OCI-LY3 (cell line): ENCODE measurements at regions not wholly inside any gene's neighbourhood (a gene's known extent, or its start where the extent isn't known, plus 50 kb on each side); places are given as distances from the start of the nearest gene placed in this dataset.

ENCODE experiments used
- H2AFZ ChIP-seq: fragments of 200-600, 300-600 bp; shearing (Covaris generic); 2 replicates; pipeline ENCODE4 v1.6.0; 2014; ENCODE audit warnings: antibody characterized with exemption, low read depth, low read length
- H3K27ac ChIP-seq: fragments of 200-600, 300-600 bp; sonication (generic); 2 replicates; pipeline ENCODE4 v1.5.1; 2014; ENCODE audit warnings: mild to moderate bottlenecking, low read length, moderate library complexity, mixed read lengths
- H3K27me3 ChIP-seq: fragments of 200-600, 300-600 bp; sonication (generic); 2 replicates; pipeline ENCODE4 v1.6.1; 2014; ENCODE audit warnings: low read depth, low read length, mixed read lengths
- H3K36me3 ChIP-seq: fragments of 200-600, 300-600 bp; sonication (generic); replicated peaks from 2 replicates; pipeline ENCODE3; 2014; ENCODE audit warnings: low read depth, low read length, mixed read lengths
- H3K4me1 ChIP-seq: fragments of 300-600, 200-600 bp; sonication (generic); 2 replicates; pipeline ENCODE4 v1.6.1; 2014; ENCODE audit warnings: low read length, mixed read lengths
- H3K4me2 ChIP-seq: fragments of 200-600, 300-600 bp; sonication (generic); 2 replicates; pipeline ENCODE4 v1.6.1; 2014; ENCODE audit warnings: low read length, mixed read lengths
- H3K4me3 ChIP-seq: fragments of 300-600, 200-600 bp; sonication (generic); 2 replicates; pipeline ENCODE4 v1.5.1; 2014; ENCODE audit warnings: antibody characterized with exemption, mild to moderate bottlenecking, low read length, moderate library complexity
- H3K79me2 ChIP-seq: fragments of 300-600, 200-600 bp; shearing (Covaris generic); 2 replicates; pipeline ENCODE4 v1.6.1; 2014; ENCODE audit warnings: mild to moderate bottlenecking, low read length, mixed read lengths
- H3K9ac ChIP-seq: fragments of 300-600, 200-600 bp; shearing (Covaris generic); 2 replicates; pipeline ENCODE4 v1.6.0; 2014; ENCODE audit warnings: mild to moderate bottlenecking, low read length, moderate library complexity
- H3K9me3 ChIP-seq: fragments of 200-600, 300-600 bp; shearing (Covaris generic); 2 replicates; pipeline ENCODE4 v1.6.1; 2014; ENCODE audit warnings: low read length, mixed read lengths; ENCODE audit not compliant: insufficient read depth
- H4K20me1 ChIP-seq: fragments of 200-600, 300-600 bp; sonication (generic); 2 replicates; pipeline ENCODE4 v1.6.1; 2016; ENCODE audit warnings: low read length, mixed read lengths; ENCODE audit not compliant: insufficient read depth
- CTCF ChIP-seq: fragments of 200-600, 300-600 bp; sonication (generic); IDR thresholded peaks from 2 replicates; pipeline ENCODE4 v1.5.1; 2014; ENCODE audit warnings: antibody characterized with exemption, low read length, low read depth
- EZH2phosphoT487 ChIP-seq: fragments of 200-600 bp; shearing (Covaris generic); IDR thresholded peaks from 2 replicates; pipeline ENCODE4 v1.6.1; 2018; ENCODE audit warnings: antibody characterized with exemption, mixed run types, low read depth

GRCh38 chr6:167469101-167469500 lies 144.2 kb downstream of the TTLL2 start:
- H3K27me3 ChIP-seq, result no peaks in the 10 kb centered on the region
- no peak overlapping the region for H3K9ac ChIP-seq
- no peak overlapping the region for H3K4me2 ChIP-seq
- no peak overlapping the region for H3K27ac ChIP-seq
- no peaks in the 10 kb centered on the region for H3K4me1 ChIP-seq
- no peaks in the 10 kb centered on the region for H4K20me1 ChIP-seq
- H2AFZ ChIP-seq, result no peak overlapping the region
- TF ChIP-seq CTCF, result no peak
- TF ChIP-seq EZH2phosphoT487, result no peak
- H3K9me3 ChIP-seq, result no peaks in the 10 kb centered on the region
- H3K4me3 ChIP-seq, result no peak overlapping the region
- H3K36me3 ChIP-seq, result no peaks in the 10 kb centered on the region
- no peaks in the 10 kb centered on the region for H3K79me2 ChIP-seq

GRCh38 chr6:167469672-167470071 lies 144.8 kb downstream of the TTLL2 start:
- H3K36me3 ChIP-seq, result no peaks in the 10 kb centered on the region
- TF ChIP-seq EZH2phosphoT487 (no peak), CTCF (no peak)
- H3K9ac ChIP-seq, result no peak overlapping the region
- no peaks in the 10 kb centered on the region for H4K20me1 ChIP-seq
- no peak overlapping the region for H2AFZ ChIP-seq
- no peaks in the 10 kb centered on the region for H3K9me3 ChIP-seq
- no peaks in the 10 kb centered on the region for H3K79me2 ChIP-seq
- H3K27ac ChIP-seq, result no peak overlapping the region
- H3K4me3 ChIP-seq, result no peak overlapping the region
- H3K4me1 ChIP-seq, result no peaks in the 10 kb centered on the region
- H3K4me2 ChIP-seq, result no peak overlapping the region
- no peaks in the 10 kb centered on the region for H3K27me3 ChIP-seq

GRCh38 chr6:167470101-167470835 lies 145.4 kb downstream of the TTLL2 start:
- H3K27me3 ChIP-seq, result no peaks in the 10 kb centered on the region
- no peaks in the 10 kb centered on the region for H3K4me1 ChIP-seq
- no peaks in the 10 kb centered on the region for H3K9me3 ChIP-seq
- no peak overlapping the region for H3K4me2 ChIP-seq
- H3K27ac ChIP-seq, result no peak overlapping the region
- no peaks in the 10 kb centered on the region for H3K36me3 ChIP-seq
- H3K4me3 ChIP-seq, result no peak overlapping the region
- TF ChIP-seq CTCF (no peak), EZH2phosphoT487 (no peak)
- no peaks in the 10 kb centered on the region for H3K79me2 ChIP-seq
- H4K20me1 ChIP-seq, result no peaks in the 10 kb centered on the region
- no peak overlapping the region for H3K9ac ChIP-seq
- no peak overlapping the region for H2AFZ ChIP-seq

- Histone ChIP-seq H3K9ac (no peak overlapping the region), H3K79me2 (no peaks in the 10 kb centered on the region), H3K27ac (no peak overlapping the region), H4K20me1 (no peaks in the 10 kb centered on the region), H3K4me1 (no peaks in the 10 kb centered on the region), H3K9me3 (no peaks in the 10 kb centered on the region), H2AFZ (no peak overlapping the region), H3K4me2 (no peak overlapping the region), H3K27me3 (no peaks in the 10 kb centered on the region), H3K4me3 (no peak overlapping the region), H3K36me3 (no peaks in the 10 kb centered on the region)
- TF ChIP-seq EZH2phosphoT487 (no peak), CTCF (no peak)
Observed at GRCh38 chr6:167470836-167471547, 146.1 kb downstream of the TTLL2 start.
